ENCODE measurements at regions not wholly inside any gene's neighbourhood (a gene's known extent, or its start where the extent isn't known, plus 50 kb on each side); places are given as distances from the start of the nearest gene placed in this dataset.
"Not testable (repeated sequence)": the region's sequence is repeated elsewhere in the genome, so short reads cannot be mapped to it uniquely, and the experiment has no call there.

DNA sequence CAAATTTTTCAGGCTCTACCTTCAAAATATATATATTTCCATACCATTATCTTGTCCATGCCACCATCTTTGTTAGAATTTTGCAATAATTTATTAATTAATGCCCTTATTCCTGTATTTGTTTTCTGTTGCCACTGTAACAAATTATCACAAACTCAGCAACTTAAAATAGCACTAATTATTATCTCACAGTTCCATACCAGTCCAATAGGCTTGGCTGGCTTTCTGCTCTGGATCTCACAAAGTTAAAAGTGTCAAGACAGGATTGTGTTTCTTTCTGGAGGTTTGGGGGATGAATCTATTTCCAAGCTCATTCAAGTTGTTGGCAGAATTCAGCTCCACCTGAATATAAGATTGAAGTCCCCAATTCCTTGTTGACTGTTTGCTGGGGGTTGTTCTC lies 58.6 kb upstream of the SLC38A4 start:
- FAIRE-seq: no peak

DNA sequence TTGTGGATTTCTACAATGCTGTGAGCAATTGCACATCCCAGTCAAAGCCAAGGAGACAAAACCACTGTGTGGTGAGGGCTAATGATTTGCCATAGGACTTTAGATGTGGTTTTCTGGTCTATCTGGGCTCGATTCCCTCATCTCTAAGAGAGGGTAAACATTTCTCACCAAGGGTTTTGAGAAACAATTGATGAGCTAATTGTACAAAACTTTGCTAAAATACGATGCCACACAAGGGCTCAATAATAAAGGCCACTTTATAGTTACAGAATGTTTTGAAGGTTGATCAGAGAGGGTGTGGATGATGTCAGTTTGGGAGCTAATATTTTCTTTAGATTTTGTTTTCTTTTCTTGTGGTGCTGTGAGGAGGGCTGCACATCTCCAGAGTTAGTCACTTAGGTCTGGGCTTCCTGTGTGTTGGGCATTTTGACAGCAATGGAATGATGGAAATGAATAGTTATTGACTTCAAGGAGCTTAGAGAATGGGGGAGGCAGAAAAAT lies 60.8 kb upstream of the SLC38A4 start:
- no peak for FAIRE-seq

DNA sequence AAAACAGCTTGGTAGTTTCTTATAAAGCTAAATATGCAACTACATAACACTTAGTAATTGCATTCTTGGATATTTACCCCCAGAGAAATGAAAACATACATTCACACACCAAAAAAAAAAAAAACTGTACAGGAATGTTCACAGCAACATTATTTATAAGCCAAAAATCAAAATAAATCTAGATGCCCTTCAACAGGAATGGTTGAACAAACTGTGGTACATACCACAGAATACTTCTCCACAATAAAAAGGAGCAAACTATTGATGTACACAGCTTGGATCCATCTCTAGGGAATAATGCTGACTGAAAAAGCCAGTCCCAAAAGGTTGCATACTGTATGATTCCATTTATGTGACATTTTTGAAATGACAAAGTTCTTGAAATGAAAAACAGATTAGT lies 62.1 kb upstream of the SLC38A4 start:
- no peak for FAIRE-seq

DNA sequence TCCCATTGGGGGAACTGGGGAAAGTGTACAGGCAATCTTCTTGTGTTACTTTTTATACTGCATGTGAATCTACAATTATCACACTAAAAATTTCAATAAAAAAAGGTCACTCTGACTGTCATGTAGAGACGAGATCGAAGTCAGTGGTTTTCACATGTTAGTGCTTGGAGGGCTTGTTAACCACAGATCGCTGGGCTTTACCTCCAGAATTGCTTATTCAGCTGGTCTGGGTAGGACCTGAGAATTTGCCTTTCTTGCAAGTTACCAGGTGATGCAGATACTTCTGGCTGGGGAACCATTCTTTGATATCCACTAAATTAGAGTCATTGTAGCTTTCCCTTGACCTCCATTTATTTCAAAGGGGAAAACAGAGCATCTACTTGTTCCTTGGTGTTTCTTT lies 62.8 kb upstream of the SLC38A4 start:
- FAIRE-seq: no peak

DNA sequence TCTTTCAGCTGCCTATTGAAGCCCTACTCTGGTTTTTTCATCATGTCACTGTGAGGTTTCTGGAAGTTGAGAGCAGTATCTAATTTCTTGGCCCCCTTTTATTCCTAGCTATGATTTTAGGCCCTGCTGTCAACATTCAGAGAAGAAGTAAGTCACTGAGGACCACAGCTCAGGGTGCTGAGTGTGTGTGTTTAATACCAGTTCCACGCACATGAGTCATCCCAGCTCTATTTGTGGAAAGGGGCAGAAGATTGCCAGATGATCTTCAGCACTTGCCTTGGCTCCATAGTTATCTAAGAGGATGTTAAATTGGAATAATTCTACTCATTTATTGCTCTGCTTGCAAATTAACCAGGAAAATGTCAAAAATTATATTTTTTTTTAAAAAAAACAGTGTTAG lies 65.5 kb upstream of the SLC38A4 start:
- no peak for FAIRE-seq

DNA sequence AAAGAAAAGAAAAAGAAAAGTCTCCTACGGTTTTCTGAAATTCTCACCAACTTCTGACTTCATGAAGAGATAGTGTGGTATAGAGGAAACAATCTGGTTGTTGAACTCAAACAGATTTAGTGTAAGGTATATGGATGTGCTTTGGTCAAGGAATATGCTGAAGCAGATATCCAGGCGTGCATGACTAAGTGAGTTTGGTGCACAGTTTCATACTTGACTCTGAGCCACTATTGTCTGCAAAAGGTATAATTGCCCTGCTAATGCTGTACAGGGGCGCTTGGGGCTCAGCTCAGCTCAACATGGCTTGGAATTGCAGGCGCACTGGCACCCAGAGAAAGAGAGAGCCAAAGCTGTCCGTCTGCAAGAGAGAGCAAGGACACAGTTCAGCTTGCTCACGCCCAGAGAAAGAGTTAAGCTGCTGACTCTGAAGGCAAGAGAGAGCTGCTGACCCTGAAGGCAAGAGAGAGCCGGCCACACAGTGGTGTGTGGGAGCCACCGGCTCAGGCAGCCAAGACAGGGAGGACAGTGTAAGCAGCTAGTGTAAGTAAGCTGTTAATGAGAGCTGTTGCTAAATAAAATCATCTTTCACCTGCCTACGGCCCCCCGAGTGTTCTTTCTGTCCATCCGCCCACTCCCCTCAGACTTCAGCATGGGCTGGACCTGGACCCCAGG lies 66.4 kb upstream of the SLC38A4 start:
- FAIRE-seq: no peak

DNA sequence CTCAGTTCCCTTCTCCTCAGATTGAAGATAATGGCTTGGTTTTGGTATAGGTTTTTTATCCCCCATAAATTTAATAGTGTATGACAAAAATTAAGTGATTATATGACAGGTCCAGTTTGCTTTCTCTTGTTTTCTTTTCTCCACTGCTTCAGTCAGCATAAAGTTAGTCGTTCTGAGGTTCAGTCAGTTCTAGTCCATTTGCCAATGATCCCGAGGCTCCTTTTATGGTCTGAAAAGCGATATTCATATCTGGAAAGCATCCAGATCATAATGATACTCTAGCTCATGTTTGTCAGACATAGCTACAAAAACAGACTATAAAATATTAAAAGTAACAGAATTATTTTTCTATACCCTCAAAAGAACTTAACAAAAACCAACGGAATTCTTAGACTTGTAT lies 67.1 kb upstream of the SLC38A4 start:
- FAIRE-seq: no peak

DNA sequence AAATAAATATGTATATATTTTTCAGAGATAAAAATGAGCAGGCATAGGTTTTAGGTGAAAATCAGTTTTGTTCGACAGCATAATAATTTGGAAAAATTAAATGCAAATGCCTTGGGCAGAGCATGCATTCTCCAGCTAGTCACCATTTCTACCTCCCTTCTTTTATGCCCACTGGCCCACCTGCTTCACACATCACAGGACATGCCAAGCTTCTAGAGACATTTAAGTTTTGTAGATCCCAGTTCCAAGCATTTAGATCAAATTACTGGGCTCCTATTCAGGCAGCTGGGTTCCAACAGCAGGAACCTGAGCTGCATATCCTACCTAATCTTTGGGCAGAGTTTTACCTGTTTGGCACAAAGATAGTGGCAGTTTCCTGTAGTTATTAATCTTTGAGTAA lies 67.6 kb upstream of the SLC38A4 start:
- no peak for FAIRE-seq

DNA sequence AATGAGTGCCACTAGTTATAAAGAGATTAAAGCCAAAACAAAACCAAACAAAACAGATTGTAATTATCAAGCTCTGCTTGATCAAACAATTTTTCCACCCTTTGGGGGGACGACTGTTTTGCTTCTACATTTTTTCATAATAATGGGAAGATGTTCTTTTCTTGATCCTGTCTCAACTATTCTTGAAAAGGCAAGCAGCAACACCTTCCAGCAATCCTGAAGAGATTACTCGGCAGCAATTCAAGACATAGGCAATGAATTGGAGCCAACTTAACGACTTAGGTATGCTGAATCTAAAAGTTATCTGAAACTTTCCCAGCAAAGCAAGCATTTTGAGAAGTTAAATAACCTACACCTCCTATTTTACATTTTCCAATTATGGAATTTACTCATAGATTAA lies 69.9 kb upstream of the SLC38A4 start:
- no peak for FAIRE-seq

DNA sequence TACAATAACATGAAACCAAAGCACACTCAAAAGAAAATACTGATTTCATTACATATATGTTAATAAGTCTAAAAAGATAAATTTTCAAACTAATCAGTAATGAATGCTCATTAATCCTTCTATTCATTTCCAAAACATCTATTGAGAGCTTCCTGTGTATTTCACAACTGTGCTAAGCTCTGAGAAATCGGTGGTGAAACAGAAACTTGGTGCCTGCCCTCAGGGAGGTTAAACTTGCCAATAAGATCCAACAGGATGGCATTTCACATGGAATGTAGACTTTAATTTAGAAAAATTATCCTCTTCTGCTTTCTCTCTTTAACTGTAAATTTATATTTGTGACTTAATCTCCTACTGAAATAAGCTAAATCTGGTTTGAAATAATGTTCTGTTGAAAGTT lies 70.9 kb upstream of the SLC38A4 start:
- no peak for FAIRE-seq

DNA sequence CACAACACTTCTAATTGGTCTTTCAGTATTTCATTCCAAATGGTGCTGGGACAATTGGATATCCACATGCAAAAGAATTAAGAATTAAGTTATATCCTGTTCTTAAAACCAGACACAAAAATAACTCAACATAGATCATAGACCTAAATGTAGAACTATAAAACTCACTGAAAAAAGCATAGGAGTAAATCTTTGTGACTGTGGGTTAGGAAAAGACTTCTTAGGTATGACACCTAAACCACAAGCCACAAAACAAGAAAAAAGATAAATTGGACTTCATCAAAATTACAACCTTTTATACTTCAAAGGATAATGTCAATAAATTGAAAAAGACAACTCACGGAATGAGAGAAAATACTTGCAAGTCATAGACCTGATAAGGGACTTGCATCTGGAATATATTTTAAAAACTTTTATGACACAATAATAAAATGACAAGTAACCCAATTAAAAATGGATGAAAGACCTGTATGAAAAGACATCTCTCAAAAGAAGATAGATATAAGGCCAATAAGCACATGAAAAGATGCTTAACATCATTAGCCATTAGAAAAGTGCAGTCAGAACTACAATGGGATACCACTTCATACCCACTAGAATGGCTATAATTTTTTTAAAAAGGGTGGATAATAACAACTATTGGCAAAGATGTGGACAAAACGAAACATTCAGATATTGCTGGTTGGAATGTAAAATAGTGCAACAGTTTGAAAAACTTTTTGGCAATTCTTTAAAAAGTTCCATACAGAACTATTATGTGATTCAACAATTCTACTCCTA lies 72.5 kb upstream of the SLC38A4 start:
- no peak for FAIRE-seq

DNA sequence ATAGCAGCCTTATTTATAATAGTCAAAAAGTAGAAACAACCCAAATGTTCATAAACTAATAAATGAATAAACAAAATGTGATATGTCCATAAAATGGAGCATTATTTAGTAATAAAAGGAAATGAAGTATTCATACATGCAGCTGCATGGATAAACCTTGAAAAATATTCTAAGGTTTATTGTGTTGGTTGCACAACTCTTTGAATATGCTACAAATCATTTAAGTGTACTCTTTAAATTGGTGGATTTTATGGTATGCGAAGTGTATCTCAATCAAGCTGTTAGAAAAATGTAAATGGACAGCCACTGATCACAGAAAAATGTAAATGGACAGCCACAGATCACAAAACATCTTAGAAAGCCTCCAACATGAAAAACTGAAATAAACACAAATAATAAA lies 73.2 kb upstream of the SLC38A4 start:
- FAIRE-seq: no peak

DNA sequence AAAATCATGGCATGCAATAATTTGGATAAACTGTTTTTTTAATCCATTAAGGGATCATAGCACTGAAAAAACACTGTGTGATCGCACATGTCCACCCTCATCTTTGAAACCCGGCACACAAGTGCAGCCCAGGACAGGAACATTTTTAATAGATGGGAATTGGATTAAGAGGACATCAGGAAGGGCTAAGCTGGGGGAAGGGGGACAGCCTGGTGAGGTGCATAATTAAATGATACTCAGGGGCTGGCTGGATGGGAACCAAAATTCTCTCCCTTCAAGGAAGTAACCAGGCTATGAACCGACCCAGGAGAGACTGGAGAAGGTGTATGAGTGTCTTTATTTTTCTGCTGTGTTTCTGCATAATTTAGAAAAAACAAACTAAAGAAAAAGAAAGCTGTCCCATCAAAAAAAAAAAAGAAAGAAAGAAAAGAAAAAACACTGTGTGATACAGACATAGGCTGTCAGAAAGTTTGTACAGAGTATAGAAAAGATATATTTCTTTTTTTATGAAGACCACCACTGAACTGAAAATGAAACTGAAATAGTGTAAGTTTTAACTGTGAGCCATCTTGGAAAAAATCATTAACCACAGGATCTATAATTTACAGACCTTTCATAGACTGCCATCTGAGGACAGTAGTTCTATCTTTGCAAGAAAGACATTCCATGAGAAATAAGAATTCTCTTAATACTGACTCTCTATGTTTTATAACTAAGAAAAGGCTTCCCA lies 75.1 kb upstream of the SLC38A4 start:
- no peak for FAIRE-seq

DNA sequence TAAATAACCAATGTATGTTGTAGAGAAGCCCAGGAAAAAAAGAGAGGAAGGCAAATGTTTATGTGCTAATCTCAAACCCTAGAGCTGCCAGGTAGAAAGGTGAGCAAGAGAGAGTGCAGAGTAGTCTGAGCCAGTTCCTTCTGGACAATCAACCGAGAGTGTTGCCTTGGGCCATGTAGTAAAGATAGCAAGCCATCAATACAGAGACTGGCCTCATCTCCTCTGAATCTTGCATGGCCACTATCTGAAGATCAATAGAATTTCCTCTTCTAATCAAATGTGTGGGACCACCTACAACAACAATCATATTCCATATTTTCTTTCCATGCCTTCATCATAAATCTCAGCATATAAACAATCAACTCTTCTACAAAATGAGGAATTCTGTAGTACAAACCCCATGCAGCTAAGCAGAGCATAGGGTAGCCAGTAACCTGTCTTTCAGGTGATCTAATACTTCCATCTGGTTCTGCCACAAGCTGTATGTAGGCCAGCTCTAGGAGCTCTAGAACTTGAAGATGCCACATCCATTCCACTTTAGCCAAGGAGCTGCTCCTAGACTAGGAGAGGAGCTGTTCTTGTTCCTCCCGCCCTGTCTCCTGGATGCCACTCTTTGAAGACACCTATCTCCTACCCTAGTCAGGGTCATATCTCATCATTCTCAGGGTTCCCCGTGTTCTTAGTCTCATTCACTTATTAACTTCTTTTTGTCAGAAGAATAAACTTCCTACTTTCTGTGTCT lies 75.8 kb upstream of the SLC38A4 start:
- FAIRE-seq: no peak

DNA sequence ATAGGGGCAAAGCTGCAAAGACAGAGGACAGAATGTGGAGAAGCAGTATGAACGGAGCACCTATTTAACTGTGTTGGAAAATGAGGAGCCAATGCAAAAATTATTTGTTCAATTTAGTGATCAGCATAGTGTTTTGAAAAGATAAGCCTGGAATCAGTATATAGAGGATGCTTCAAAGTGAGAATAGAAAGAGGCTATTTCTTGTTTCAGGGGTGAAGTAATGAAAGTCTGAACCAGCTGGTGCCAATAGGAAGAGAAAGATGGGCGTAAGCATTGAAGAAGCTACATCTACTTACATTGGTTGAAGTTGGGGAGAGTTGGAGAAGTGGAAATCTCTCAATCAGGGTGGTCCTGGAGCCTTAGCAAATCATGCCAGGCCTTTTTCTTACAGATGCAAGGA lies 77.3 kb upstream of the SLC38A4 start:
- FAIRE-seq: no peak

DNA sequence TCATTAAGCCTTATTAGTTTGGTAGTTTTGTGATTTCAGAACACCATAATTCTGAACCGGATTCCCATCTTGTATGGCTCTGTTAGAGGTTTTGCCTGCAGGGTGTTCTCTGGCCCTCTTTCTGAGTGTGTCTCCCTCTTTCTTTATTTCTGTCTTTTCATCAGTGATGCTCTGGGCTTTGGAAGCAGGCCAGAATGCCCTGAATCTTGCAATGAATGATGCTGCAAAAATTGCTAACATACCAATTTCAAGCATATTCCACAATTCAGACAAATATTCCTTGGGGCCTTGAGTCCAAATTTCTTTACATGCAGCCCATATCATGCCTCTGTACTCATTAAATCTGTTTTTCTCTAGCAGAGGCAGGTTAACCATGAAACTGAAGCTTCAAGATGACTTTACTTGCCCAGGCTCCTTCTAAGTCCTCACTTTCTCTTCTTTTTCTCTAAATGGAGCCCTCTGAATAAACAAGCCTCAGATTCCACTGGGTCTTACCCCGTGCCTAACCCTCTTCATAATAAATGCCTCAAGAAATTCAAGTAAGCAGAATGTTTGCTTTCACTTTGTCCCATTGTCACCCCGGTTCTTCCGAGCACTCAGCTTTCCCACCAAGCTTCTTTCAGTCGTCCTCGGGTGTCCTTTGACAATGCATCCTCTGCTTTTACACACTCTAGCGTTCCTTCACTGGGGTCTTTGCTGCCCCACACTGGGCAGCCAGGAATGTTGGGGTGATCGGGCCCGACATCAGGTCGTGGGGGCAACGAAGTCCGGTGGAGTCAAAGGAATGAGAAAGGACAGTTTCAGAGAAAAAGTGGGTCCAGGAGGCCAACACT lies 78.8 kb upstream of the SLC38A4 start:
- no peak for FAIRE-seq

DNA sequence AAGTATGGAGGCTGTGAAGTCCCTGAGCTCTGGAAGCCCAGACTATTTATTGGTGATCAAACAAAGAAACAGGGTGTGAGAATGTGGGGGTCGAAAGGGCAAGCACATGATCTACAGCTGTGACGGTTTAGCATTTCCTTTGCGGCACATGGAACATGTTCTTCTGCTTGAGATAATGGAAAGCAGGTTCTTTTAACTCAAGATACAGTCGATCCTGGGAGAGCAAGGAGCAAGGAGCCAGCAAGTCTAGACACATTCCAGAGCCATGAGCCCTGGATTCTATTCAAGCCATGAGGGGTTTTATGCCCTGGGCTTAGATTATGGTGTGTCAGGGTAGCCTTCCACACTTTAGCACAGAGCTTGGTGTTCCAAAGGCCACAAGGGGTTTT lies 79.4 kb upstream of the SLC38A4 start:
- not testable (repeated sequence) for FAIRE-seq

DNA sequence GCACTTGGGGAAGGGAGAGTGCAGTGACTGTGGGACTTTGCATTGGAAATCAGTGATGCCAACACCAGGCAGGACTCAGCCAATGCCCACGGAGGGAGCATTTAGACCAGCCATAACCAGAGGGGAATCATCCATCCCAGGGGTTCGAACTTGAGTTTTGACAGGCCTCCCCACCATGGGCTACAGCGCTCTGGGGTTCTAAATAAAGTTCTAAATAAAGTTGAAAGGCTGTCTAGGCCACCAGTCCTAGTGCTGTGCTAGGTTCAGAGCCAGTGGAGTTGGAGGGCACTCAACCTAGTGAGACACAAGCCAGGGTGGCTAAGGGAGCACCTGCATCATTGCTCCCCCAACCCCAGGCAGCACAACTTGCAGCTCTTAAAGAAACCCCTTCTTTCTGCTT lies 82.0 kb upstream of the SLC38A4 start:
- FAIRE-seq: no peak

DNA sequence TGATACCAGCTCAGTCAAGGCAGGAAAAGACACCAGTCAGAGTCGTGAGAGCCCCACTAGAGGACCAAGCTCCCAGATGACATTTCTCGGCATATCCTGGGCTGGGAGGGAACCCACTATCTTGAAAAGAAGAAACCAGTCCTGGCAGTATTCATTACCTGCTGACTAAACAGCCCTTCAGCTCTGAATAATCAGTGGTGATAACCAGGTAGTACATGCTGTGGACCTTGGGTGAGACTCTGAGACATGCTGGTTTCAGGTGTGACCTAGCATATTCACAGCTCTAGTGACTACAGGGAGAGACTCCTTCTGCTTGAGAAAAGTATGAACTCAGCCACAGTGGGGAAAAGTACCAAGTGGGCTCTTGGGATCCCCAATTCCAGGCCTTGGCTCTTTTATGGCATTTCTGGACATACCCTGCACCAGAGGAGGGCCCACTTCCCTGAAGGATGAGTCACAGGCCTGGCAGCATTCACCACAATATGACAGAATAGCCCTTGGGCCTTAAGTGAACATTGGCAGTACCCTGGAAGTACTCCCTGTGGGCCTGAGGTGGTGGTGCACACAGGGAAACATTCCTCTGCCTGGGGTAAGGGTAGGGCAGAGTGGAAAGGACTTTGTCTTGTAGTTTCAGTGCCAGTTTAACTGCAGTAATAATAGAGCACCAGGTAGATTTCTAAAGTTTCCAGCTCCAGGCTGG lies 82.6 kb upstream of the SLC38A4 start:
- FAIRE-seq: no peak

DNA sequence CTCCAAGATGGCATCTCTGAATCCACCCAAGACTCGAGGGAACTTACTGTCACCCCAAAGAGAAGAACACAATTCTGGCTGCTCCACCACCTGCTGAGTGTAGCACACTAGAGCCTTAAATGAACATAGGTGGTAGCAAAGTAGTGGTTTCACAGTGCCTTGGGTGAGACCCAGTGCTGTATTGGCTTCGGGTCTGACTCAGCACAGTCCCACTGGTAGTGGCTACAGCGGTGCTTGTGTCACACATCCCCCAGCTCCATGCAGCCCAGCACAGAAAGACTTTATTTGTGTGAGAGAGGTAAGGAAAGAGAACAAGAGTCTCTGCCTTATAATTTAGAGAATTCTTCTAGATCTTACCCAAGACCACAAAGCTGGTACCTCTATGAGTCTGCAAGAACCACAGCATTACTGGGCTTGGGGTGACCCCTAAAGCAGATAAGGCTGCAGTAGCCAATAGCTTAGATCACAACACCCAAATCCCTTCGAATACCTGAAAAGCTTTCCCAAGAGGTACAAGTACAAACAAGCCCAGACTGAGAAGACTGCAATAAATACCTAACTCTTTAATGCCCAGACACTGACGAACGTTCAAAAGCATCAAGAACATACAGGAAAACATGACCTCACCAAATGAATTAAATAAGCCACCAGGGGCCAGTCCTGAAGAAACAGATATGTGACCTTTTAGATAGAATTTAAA lies 83.3 kb upstream of the SLC38A4 start:
- FAIRE-seq: no peak

DNA sequence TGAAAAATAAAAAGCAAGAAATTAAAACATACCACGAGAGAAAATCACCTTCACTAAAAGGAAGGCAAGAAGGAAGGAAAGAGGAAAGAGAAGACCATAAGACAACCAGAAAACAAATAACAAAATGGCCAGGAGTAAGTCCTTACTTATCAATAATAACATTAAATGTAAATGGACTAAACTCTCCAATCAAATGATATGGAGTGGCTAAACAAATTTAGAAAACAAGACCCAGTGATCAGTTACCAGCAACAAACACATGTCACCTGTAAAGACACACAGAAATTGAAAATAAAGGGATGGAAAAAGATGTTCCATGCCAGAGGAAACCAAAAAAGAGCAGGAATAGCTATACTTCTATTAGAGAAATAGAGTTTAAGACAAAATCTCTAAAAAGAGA lies 85.0 kb upstream of the SLC38A4 start:
- no peak for FAIRE-seq
